Stimulated activated naive B cell treated with anti-CD40 and anti-IgM and Interleukin-4, amounts not matched to agents 10 μg/mL and 1 μg/mL and 100 μg/mL, for 72 hours (primary cell): ENCODE measurements at regions not wholly inside any gene's neighbourhood (a gene's known extent, or its start where the extent isn't known, plus 50 kb on each side); places are given as distances from the start of the nearest gene placed in this dataset.

Experiments
- ATAC-seq, 2 donors: fragments of 150-1000 bp; cut with Tn5 transposase; replicated peaks; 2 replicates each; pipeline ENCODE4 v1.10.0; 2021; ENCODE audit warnings: moderate library complexity in 1 of 2
- DNase-seq: peaks from one replicate; pipeline ENCODE4 v3.0.0; 2021
- H3K27ac Mint-ChIP-seq: one replicate; pipeline ENCODE4 v1.8.0; 2022; ENCODE audit warnings: mild to moderate bottlenecking, mixed read lengths
- H3K27me3 Mint-ChIP-seq, 2 donors: one replicate each; pipeline ENCODE4 v1.8.0; 2022; ENCODE audit warnings: mixed read lengths in 2 of 2
- H3K36me3 Mint-ChIP-seq, 2 donors: one replicate each; pipeline ENCODE4 v1.8.0; 2022; ENCODE audit warnings: mixed read lengths in 2 of 2, mild to moderate bottlenecking in 1 of 2
- H3K4me1 Mint-ChIP-seq, 2 donors: one replicate each; pipeline ENCODE4 v1.8.0; 2022; ENCODE audit warnings: mixed read lengths in 2 of 2, mild to moderate bottlenecking in 1 of 2
- H3K4me3 Mint-ChIP-seq, 2 donors: one replicate each; pipeline ENCODE4 v1.8.0; 2022; ENCODE audit warnings: mild to moderate bottlenecking in 2 of 2, mixed read lengths in 2 of 2, moderate library complexity in 1 of 2
- H3K9me3 Mint-ChIP-seq, 2 donors: one replicate each; pipeline ENCODE4 v1.8.0; 2022; ENCODE audit warnings: mixed read lengths in 2 of 2, mild to moderate bottlenecking in 1 of 2

DNA sequence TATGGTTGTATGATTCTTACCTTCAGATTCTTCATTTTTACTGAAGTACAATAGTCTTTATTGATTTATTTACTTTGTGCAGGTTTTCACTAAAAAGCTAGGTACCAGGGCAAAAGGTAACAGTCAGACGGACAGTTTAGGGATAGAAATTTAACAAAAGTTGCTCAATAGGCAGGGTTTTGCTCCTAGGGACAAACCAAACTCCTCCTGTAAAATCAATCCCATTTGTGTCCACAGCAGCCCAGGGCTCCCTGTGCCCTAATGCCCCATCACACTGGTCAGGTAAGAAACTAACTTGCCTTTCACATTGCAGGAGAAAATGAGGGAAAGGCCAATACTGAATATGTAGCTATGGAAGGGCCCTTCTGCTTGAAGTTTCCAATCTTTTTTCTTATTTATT, 410.9 kb downstream of the EPHA4 start:
- Mint-ChIP-seq H3K9me3 (no peaks in the 10 kb centered on the region), H3K27ac (no peak overlapping the region), H3K4me1 (peaks cover 0 to 4% of the 10 kb centered on the region in 2 donors), H3K36me3 (no peaks in the 10 kb centered on the region), H3K27me3 (peaks cover 6 to 7% of the 10 kb centered on the region in 2 donors), H3K4me3 (no peak overlapping the region)
- ATAC-seq = no peak
- no peak for DNase-seq

DNA sequence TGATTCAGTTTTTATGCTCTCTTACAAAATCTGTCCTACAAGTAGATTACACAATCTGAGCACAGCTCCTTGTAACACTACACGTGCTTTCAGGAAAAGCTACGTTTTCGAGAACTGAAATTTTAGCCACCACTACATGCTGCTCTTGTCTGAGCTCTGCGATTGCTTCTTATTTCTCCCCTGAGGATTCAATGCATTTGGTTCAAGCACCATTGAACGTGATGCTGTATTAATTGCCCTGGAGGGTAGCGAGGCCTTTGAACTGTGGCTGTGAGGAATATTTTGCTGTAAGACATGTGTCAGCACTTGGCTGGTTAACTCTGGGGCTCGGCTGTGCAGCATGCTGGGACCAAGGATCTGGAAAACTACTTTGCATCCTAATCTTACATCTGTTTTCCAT, 405.8 kb downstream of the EPHA4 start:
- DNase-seq = no peak
- ATAC-seq = peak; percentile 42 to 55
- H3K4me1 Mint-ChIP-seq = peaks cover 0 to 8% of the 10 kb centered on the region in 2 donors
- no peaks in the 10 kb centered on the region for H3K36me3 Mint-ChIP-seq
- H3K27ac Mint-ChIP-seq = no peak overlapping the region
- H3K27me3 Mint-ChIP-seq = peaks cover 6 to 14% of the 10 kb centered on the region in 2 donors
- H3K4me3 Mint-ChIP-seq = no peak overlapping the region
- H3K9me3 Mint-ChIP-seq = peaks cover 0 to 2% of the 10 kb centered on the region in 2 donors

DNA sequence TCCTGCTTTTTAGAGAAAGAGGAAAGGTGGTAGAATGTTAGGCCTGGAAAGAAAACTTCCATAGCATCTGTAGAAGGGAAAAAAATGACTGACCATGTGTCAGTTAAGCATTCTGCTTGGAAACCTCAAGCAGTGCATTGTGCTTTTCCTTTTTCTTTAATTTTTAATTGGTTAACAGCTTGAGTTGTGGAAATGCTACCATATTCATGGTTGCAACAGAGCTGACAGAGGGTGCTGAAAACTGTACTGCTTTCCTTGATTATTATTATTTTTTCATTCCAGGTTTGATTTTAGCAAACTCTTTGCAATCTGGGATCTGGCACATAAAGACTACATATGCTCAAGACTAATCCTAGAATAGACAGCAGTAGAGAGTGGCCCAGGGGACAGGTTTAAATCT, 404.5 kb downstream of the EPHA4 start:
- Mint-ChIP-seq H3K4me1 (peaks cover 0 to 8% of the 10 kb centered on the region in 2 donors), H3K27ac (no peak overlapping the region), H3K36me3 (no peaks in the 10 kb centered on the region), H3K9me3 (peaks cover 0 to 2% of the 10 kb centered on the region in 2 donors), H3K4me3 (no peak overlapping the region), H3K27me3 (peaks cover 6 to 16% of the 10 kb centered on the region in 2 donors)
- no peak for ATAC-seq
- no peak for DNase-seq

DNA sequence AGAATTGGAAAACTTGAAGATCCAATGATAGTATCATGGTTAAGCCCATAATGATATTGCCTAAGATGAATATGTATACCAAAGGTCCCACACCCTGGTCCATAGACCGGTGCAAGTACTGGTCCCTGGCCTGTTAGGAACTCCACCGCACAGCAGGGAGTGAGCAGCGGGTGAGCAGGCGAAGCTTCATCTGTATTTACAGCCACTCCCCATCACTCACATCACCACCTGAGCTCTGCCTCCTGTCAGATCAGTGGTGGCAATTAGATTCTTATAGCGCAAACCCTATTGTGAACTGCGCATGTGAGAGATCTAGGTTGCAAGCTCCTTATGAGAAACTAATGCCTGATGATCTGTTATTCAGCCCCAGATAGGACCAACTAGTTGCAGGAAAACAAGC, 402.4 kb downstream of the EPHA4 start:
- H3K36me3 Mint-ChIP-seq = no peaks in the 10 kb centered on the region
- no peak for DNase-seq
- no peak overlapping the region for H3K27ac Mint-ChIP-seq
- H3K27me3 Mint-ChIP-seq = peaks cover 0 to 20% of the 10 kb centered on the region in 2 donors
- H3K4me3 Mint-ChIP-seq = no peak overlapping the region
- H3K9me3 Mint-ChIP-seq = peaks cover 0 to 2% of the 10 kb centered on the region in 2 donors
- no peak for ATAC-seq
- H3K4me1 Mint-ChIP-seq = peaks cover 0 to 8% of the 10 kb centered on the region in 2 donors

DNA sequence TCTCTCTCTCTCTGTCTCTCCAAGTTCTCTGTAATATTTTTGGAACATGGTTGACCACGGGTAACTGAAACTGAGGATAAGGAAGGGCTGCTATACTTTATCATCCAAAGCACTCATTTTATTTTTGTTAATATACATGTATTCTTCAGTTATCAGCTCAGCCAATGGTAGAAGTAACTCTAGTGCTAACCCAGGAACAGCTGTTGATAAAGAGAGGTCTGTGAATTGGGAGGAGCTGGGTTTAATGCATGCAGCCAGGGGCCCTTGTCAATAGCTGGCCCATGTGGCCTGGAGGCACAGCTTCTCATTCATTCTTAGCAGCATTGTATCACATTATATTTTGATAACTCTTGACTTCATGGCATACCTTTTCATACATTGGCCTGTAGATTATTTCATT, 401.6 kb downstream of the EPHA4 start:
- Mint-ChIP-seq H3K27me3 (peaks cover 0 to 19% of the 10 kb centered on the region in 2 donors), H3K4me1 (peaks cover 0 to 8% of the 10 kb centered on the region in 2 donors), H3K36me3 (no peaks in the 10 kb centered on the region), H3K9me3 (peaks cover 0 to 2% of the 10 kb centered on the region in 2 donors), H3K27ac (no peak overlapping the region), H3K4me3 (no peak overlapping the region)
- DNase-seq (no peak), ATAC-seq (no peak)

DNA sequence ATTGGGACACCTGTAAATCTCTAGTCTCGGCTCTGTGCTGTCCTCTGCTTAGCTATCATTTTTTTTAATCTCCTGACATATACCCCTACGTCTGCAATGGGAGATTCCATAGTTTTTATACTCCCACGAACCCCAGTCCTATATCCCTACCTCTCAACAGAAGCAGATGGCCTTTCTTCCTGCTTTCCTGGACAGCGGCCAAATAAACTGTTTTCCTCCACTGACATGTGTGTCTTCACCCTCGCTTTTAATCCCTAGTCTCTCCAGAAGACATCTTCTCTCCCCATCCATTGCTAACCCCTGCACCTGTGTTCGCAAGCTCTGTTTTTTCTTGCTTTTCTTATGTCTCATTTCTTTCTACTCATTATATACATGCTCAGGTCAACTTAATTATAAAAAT, 395.4 kb downstream of the EPHA4 start:
- Mint-ChIP-seq H3K4me3 (no peak overlapping the region), H3K9me3 (peaks cover 0 to 4% of the 10 kb centered on the region in 2 donors), H3K27me3 (peaks cover 5 to 6% of the 10 kb centered on the region in 2 donors), H3K27ac (no peak overlapping the region), H3K36me3 (no peaks in the 10 kb centered on the region), H3K4me1 (peaks cover 0 to 2% of the 10 kb centered on the region in 2 donors)
- DNase-seq = no peak
- no peak for ATAC-seq

DNA sequence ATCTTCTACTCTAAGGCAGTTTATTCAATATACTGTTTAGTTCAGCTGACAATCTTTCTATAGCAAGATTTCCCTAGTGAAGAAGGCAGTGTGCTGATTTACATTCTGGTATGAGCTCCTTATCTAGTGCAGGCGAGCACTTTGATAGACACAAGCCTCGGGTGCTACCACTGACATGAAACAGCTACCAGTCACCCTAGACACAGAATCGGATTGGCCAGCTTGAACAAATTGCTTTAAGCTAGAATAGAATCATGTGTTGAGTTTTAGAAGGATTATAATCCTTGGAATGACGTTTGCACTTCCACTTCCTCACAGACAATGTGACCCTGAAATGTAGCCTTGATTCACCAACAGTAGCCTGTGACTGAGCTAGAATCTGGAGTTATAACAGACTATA, 394.0 kb downstream of the EPHA4 start:
- H3K4me3 Mint-ChIP-seq = no peak overlapping the region

DNA sequence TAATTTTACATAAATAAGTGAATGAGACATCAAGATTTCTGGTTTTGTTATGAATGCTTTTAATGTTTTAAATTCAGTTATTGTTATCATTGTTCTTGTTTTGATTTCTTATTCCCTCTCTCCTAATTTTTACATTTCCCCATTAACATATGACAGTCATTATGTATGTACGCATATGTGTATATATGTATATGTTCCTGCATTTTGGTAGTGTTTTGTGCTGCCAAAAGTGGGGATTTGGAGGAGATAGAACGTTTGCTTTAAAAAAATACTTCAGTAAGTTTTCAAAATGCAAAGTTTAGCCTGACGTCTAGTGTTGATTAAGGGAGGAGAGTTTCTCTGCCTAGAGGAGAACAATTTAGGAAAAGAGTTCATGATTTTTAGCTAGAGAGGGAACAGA, 385.2 kb downstream of the EPHA4 start:
- Mint-ChIP-seq H3K9me3 (peaks cover 0 to 1% of the 10 kb centered on the region in 2 donors), H3K27me3 (peaks cover 5 to 7% of the 10 kb centered on the region in 2 donors), H3K36me3 (no peaks in the 10 kb centered on the region), H3K4me1 (no peaks in the 10 kb centered on the region), H3K27ac (no peak overlapping the region), H3K4me3 (no peak overlapping the region)
- ATAC-seq (no peak), DNase-seq (no peak)

More for the DNA sequence above, 394.0 kb downstream of the EPHA4 start:
- ATAC-seq (no peak), DNase-seq (no peak)
- H3K9me3 Mint-ChIP-seq = peaks cover 0 to 4% of the 10 kb centered on the region in 2 donors
- H3K27me3 Mint-ChIP-seq = peaks cover 0 to 5% of the 10 kb centered on the region in 2 donors
- H3K4me1 Mint-ChIP-seq = peaks cover 0 to 2% of the 10 kb centered on the region in 2 donors
- H3K36me3 Mint-ChIP-seq = no peaks in the 10 kb centered on the region
- no peak overlapping the region for H3K27ac Mint-ChIP-seq

DNA sequence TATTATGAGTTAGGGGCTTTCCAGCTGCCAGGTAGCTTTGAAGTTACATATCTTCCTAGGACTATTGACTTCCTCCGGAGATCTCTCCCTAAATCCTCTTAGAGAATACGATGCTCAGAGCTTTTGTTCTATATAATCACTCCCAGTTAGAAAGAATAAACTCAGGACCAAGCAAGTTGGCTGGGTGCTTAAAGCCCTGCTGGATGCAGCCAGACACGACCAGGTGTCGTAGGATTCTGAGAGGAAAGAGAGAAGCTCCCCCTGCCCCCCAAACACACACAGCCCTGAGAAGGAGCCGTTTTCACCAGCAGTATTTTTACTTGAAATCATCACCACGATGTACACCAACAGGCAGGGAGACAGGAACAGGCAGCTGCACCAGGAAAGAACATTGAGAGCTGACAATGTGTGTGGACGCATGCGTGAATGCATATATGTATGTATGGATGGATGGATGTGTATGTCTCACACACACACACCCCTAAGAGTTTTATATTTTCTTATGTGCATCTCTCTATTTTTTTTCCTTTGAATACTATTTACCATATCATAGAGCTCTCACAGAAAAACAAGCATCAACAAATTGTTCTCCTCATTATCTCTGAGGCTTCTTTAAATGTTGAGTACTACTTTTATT, 382.6 kb downstream of the EPHA4 start:
- H3K27me3 Mint-ChIP-seq = peaks cover 5 to 7% of the 10 kb centered on the region in 2 donors
- no peak overlapping the region for H3K4me3 Mint-ChIP-seq
- H3K9me3 Mint-ChIP-seq = peaks cover 0 to 1% of the 10 kb centered on the region in 2 donors
- H3K4me1 Mint-ChIP-seq = no peaks in the 10 kb centered on the region
- no peaks in the 10 kb centered on the region for H3K36me3 Mint-ChIP-seq
- ATAC-seq (no peak), DNase-seq (no peak)
- no peak overlapping the region for H3K27ac Mint-ChIP-seq

DNA sequence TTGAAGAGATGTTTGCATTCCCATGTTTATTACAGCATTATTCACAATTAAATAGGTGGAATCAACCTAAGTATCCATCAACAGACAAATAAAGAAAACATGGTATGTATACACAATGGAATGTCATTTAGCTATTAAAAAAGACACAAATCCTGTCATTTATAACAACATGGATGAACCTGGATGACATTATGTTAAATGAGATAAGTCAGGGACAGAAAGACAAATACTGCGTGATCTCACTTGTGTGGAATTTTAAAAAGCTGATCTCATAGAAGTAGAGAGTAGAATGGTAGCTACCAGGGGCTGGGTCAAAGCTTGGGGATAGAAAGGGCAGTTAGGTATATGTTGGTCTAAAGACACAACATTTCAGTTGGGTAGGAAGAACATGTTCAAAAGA, 376.3 kb downstream of the EPHA4 start:
- DNase-seq (no peak), ATAC-seq (no peak)
- Mint-ChIP-seq H3K4me1 (peaks cover 9 to 30% of the 10 kb centered on the region in 2 donors), H3K27me3 (no peaks in the 10 kb centered on the region), H3K9me3 (no peaks in the 10 kb centered on the region), H3K36me3 (no peaks in the 10 kb centered on the region), H3K4me3 (no peak overlapping the region), H3K27ac (no peak overlapping the region)

DNA sequence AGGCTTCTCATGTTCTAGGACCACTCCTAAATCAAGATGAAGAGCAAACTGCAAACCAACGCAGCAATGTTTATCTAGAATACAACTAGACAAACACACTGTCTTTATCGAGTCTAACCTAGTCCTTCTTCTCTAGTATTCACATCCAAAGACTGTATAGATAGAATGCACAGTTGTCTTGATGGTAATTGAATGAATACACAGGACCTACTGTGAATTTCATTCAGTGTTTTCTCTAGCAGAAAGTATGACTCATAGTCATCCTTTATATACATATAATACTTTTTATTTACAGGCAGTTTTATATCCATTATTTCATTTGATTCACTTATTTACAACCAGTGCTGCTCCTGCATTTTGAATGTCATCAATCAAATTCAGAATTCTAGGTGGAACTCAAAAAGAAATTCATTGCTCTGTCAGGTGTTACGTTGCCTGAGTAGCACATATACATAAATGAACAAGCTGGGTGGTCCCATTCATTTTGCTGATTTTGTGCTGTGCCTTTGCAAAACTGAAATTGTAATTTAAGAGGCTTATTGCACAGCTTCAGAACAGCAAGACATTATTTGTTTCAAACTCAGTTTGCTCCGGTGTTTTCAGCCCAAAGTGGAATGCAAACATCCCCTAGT, 374.8 kb downstream of the EPHA4 start:
- DNase-seq (no peak), ATAC-seq (peak; percentile 38 to 50)
- Mint-ChIP-seq H3K9me3 (no peaks in the 10 kb centered on the region), H3K36me3 (no peaks in the 10 kb centered on the region), H3K4me3 (peak overlapping the region in 1 of 2 donors; percentile 48), H3K27me3 (no peaks in the 10 kb centered on the region), H3K27ac (no peak overlapping the region), H3K4me1 (peaks cover 11 to 39% of the 10 kb centered on the region in 2 donors)

DNA sequence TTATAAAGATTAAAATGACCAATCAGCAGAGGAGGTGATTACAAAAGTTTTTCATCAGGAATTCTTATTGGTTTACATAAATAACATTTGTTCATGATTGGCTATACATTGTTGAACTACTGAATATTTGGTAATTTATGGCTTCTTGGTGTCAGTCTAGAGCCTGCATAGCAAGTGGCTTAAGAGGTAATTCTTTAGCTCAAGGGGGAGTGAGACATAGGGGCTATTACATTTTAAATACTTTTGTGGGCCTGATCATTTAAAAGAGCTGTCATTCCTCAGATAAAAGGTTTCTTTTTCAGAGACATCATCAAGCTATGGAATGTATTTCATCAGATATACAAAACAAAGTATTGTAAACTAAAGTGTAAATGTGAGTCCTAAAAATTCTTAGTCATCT, 373.8 kb downstream of the EPHA4 start:
- H3K27ac Mint-ChIP-seq = no peak overlapping the region
- no peaks in the 10 kb centered on the region for H3K36me3 Mint-ChIP-seq
- no peak overlapping the region for H3K4me3 Mint-ChIP-seq

DNA sequence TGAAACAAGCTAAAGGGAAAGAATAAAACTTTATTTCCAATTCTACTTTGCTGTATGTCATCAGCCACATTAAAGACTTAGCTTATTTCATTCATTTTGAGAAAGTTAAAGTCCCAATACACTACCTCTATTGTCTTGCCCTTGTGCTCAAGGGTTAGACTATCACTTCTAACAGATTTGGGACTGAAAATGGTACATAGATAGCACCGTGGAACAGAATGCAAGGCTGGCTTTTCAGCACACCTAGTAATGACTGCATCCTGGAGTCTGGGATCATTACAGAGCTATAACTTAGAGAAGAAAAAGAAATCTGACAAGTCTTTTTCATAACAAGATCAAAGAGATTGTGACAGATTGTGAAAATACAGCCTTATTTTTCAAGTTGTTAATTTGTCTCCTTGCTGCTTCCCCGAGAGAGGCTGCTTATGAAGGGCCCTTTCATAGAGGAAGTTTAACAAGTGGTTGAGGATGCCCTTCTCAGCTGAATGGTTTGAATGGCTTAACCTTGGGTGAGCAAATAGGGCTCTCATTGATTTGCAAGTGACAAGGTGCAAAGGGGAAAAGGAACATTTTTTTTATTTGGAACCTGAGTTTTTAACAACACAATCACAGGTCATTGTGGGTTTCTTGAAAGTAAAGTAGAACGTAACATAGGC, 371.8 kb downstream of the EPHA4 start:
- Mint-ChIP-seq H3K4me3 (no peak overlapping the region), H3K36me3 (no peaks in the 10 kb centered on the region), H3K27ac (no peak overlapping the region), H3K9me3 (no peaks in the 10 kb centered on the region), H3K27me3 (no peaks in the 10 kb centered on the region), H3K4me1 (peaks cover 26 to 57% of the 10 kb centered on the region in 2 donors)
- no peak for DNase-seq
- no peak for ATAC-seq

More for the DNA sequence above, 373.8 kb downstream of the EPHA4 start:
- no peak for ATAC-seq
- Mint-ChIP-seq H3K9me3 (no peaks in the 10 kb centered on the region), H3K27me3 (no peaks in the 10 kb centered on the region), H3K4me1 (peaks cover 19 to 48% of the 10 kb centered on the region in 2 donors)
- DNase-seq = no peak

DNA sequence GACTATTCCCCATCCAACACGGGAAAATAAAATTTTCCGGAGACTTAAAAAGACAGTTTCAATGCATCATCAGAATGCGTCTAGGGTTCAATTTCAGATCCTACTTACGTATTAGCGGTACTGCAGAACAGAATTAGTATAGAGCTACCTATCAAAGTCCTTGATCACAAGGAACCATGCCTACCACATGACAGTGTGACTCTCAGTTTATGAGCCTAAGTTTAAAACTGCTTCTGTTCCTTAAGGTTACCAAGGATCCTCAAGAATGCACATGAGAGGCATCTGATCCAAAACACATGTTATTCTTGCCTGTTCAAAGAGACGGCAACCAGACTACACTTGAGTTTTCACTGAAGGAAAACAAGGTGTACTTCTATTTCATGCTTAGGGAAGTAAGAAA, 369.7 kb downstream of the EPHA4 start:
- no peak overlapping the region for H3K27ac Mint-ChIP-seq
- H3K27me3 Mint-ChIP-seq = no peaks in the 10 kb centered on the region
- DNase-seq (no peak), ATAC-seq (no peak)
- H3K4me3 Mint-ChIP-seq = no peak overlapping the region
- no peaks in the 10 kb centered on the region for H3K9me3 Mint-ChIP-seq
- H3K4me1 Mint-ChIP-seq = peaks cover 26 to 48% of the 10 kb centered on the region in 2 donors
- no peaks in the 10 kb centered on the region for H3K36me3 Mint-ChIP-seq

DNA sequence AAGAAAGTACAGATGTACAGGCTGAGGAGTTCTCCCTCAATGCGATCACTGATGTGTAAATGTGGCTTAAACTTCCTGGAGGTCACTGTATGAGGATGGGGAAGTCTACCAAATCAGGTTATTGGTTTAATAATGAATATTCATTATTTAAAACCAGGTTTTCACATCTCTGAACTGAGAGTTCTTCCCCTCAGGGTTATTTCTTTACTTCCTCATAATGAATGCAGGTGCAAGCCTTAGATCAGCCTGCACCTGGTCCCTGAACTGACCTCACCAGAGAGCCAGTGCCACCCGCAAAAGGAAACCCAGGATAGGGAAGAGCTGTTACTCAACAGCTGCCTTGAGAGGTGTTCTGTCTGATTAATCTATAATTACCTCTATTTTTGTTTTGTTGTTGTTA, 369.0 kb downstream of the EPHA4 start:
- H3K9me3 Mint-ChIP-seq = no peaks in the 10 kb centered on the region

More for the DNA sequence above, 369.0 kb downstream of the EPHA4 start:
- ATAC-seq (peak; percentile 94 to 96), DNase-seq (peak; percentile 41)
- peak overlapping the region in 1 of 2 donors; percentile 23 for H3K4me3 Mint-ChIP-seq
- H3K4me1 Mint-ChIP-seq = peaks cover 22 to 41% of the 10 kb centered on the region in 2 donors
- H3K27ac Mint-ChIP-seq = peak overlapping the region; percentile 34
- H3K27me3 Mint-ChIP-seq = no peaks in the 10 kb centered on the region
- no peaks in the 10 kb centered on the region for H3K36me3 Mint-ChIP-seq
